HepG2 (cell line): ENCODE measurements at regions not wholly inside any gene's neighbourhood (a gene's known extent, or its start where the extent isn't known, plus 50 kb on each side); places are given as distances from the start of the nearest gene placed in this dataset.

Source experiments
- ATAC-seq: fragments of 200-7000 bp; cut with Tn5 transposase; 3 replicates; pipeline ENCODE4 v1.9.1; 2020; ENCODE audit warnings: mild to moderate bottlenecking, moderate library complexity
- BruUV-seq: library from RNA; stranded (reverse); fragments of 400-500 nt; replicated peaks from 2 replicates; lab custom pipeline; 2021; lab: Mats Ljungman, UMichigan
- CTCF ChIA-PET: fragments of 300-600 bp; formaldehyde crosslinking; extraction: SDS; loops from one replicate; lab custom pipeline; 2021; ENCODE audit warnings: low total read pairs, inconsistent platforms, low intra/inter-chr PET ratio; lab: Yijun Ruan, JAX
- POLR2A ChIA-PET: fragments of 350-600 bp; sonication (Branson Sonifier 250); formaldehyde crosslinking; loops from one replicate; lab custom pipeline; 2020; ENCODE audit warnings: antibody characterized with exemption, inconsistent platforms; lab: Yijun Ruan, JAX
- DNase-seq: peaks from one replicate; pipeline ENCODE4 v3.0.0-alpha.2; 2015; ENCODE audit warnings: low spot score
- FAIRE-seq: peaks from 3 replicates; lab custom pipeline; 2011; peaks lifted over from hg19 to GRCh38; lab: Jason Lieb, UNC
- H2AFZ ChIP-seq: one replicate; pipeline ENCODE4 v1.6.1; 2011; ENCODE audit warnings: low read length, inconsistent platforms
- H3K27ac ChIP-seq: fragments of 300-600 bp; 3 replicates; pipeline ENCODE4 v1.8.0; 2011; ENCODE audit warnings: mixed run types, mild to moderate bottlenecking, mixed read lengths, low read length, inconsistent platforms; ENCODE audit not compliant: insufficient read depth; ENCODE audit errors: extremely low read length
- H3K27me3 ChIP-seq, 2 experiments: fragments of 200-600 bp in 1 of 2; 2 replicates in 1 of 2; 3 replicates in 1 of 2; pipeline versions ENCODE4 v1.6.0 to v1.8.0; 2011; ENCODE audit warnings: low read length in 2 of 2, mild to moderate bottlenecking in 2 of 2, moderate library complexity in 2 of 2, inconsistent platforms in 1 of 2; ENCODE audit not compliant: insufficient read depth in 2 of 2, control insufficient read depth in 1 of 2
- H3K36me3 ChIP-seq, 2 experiments: fragments of 200-600 bp in 1 of 2; replicated peaks in 1 of 2; 2 replicates in 1 of 2; 3 replicates in 1 of 2; pipeline versions ENCODE4 v1.5.1 to v1.8.0; 2011; ENCODE audit warnings: low read length in 2 of 2, inconsistent platforms in 1 of 2; ENCODE audit not compliant: insufficient read depth in 2 of 2, control insufficient read depth in 1 of 2
- H3K4me1 ChIP-seq: 2 replicates; pipeline ENCODE4 v1.5.1; 2012; ENCODE audit warnings: low read length, inconsistent platforms; ENCODE audit not compliant: insufficient read depth
- H3K4me2 ChIP-seq: 2 replicates; pipeline ENCODE4 v1.6.0; 2011; ENCODE audit warnings: low read depth, low read length, inconsistent platforms
- H3K4me3 ChIP-seq, 3 experiments: fragments of 200-600 bp in 1 of 3; sonication (generic), shearing (Covaris generic) in 1 of 3; replicated peaks in 1 of 3; 2 replicates each; pipeline ENCODE4 v1.5.1; 2011 to 2016; ENCODE audit warnings: low read length in 3 of 3, inconsistent platforms in 2 of 3, low read depth in 2 of 3, mild to moderate bottlenecking in 2 of 3, control low read depth in 1 of 3, mixed read lengths in 1 of 3; ENCODE audit not compliant: insufficient read depth in 1 of 3
- H3K79me2 ChIP-seq: one replicate; pipeline ENCODE4 v1.6.1; 2011; ENCODE audit warnings: low read length, inconsistent platforms; ENCODE audit not compliant: insufficient read depth
- H3K9ac ChIP-seq: 2 replicates; pipeline ENCODE4 v1.6.0; 2011; ENCODE audit warnings: mild to moderate bottlenecking, low read depth, low read length, inconsistent platforms; ENCODE audit not compliant: insufficient read depth
- H3K9me3 ChIP-seq: 2 replicates; pipeline ENCODE4 v1.5.1; 2012; ENCODE audit warnings: mild to moderate bottlenecking, low read length
- H4K20me1 ChIP-seq: 2 replicates; pipeline ENCODE4 v1.6.0; 2011; ENCODE audit warnings: inconsistent platforms, mild to moderate bottlenecking, low read length, moderate library complexity; ENCODE audit not compliant: insufficient read depth
- BRCA1 ChIP-seq: sonication (generic); formaldehyde crosslinking; IDR thresholded peaks from 2 replicates; pipeline ENCODE4 v1.4.0; 2020; ENCODE audit warnings: missing genetic modification reagents
- CERS6 ChIP-seq: sonication (generic); formaldehyde crosslinking; IDR thresholded peaks from 2 replicates; pipeline ENCODE4 v1.5.0; 2020; ENCODE audit warnings: missing genetic modification reagents
- CREBL2 ChIP-seq: sonication (generic); formaldehyde crosslinking; IDR thresholded peaks from 2 replicates; pipeline ENCODE4 v1.8.1; 2023; ENCODE audit warnings: missing genetic modification reagents, mild to moderate bottlenecking, borderline replicate concordance
- GATA4 ChIP-seq: sonication (generic); IDR thresholded peaks from 2 replicates; pipeline ENCODE4 v1.6.1; 2016; ENCODE audit warnings: antibody characterized with exemption, low read depth, borderline replicate concordance
- HMG20A ChIP-seq: IDR thresholded peaks from 2 replicates; pipeline ENCODE4 v1.6.1; 2016; ENCODE audit warnings: borderline replicate concordance
- HNRNPLL ChIP-seq: fragments of 200-400 bp; formaldehyde crosslinking; IDR thresholded peaks from 2 replicates; pipeline ENCODE4 v1.6.1; 2017; ENCODE audit warnings: mild to moderate bottlenecking, low read depth, low read length; ENCODE audit not compliant: poor library complexity, severe bottlenecking
- HNRNPUL1 ChIP-seq: fragments of 200-400 bp; formaldehyde crosslinking; IDR thresholded peaks from 2 replicates; pipeline ENCODE4 v1.6.1; 2017; ENCODE audit warnings: low read depth, mild to moderate bottlenecking, low read length, moderate library complexity
- MBD4 ChIP-seq: IDR thresholded peaks from 2 replicates; pipeline ENCODE4 v1.6.1; 2012; ENCODE audit warnings: low read length, inconsistent platforms, borderline replicate concordance
- SPEN ChIP-seq: sonication (generic); formaldehyde crosslinking; IDR thresholded peaks from 2 replicates; pipeline ENCODE4 v1.5.1; 2020; ENCODE audit warnings: low read depth, mild to moderate bottlenecking, missing genetic modification reagents
- TBX3 ChIP-seq: fragments of 450-650 bp; IDR thresholded peaks from 2 replicates; pipeline ENCODE4 v1.6.1; 2017; ENCODE audit warnings: antibody characterized with exemption, mild to moderate bottlenecking, inconsistent platforms, borderline replicate concordance
- TOE1 ChIP-seq: sonication (generic); formaldehyde crosslinking; IDR thresholded peaks from 2 replicates; pipeline ENCODE4 v1.4.0; 2020; ENCODE audit warnings: mild to moderate bottlenecking, missing genetic modification reagents
- ZBTB20 ChIP-seq: sonication (generic); formaldehyde crosslinking; IDR thresholded peaks from 2 replicates; pipeline ENCODE4 v1.8.1; 2023; ENCODE audit warnings: missing genetic modification reagents, low read depth, mild to moderate bottlenecking, borderline replicate concordance
- ZNF18 ChIP-seq: sonication (generic); formaldehyde crosslinking; IDR thresholded peaks from 2 replicates; pipeline ENCODE4 v1.8.0; 2022; ENCODE audit warnings: mild to moderate bottlenecking, missing genetic modification reagents; ENCODE audit not compliant: insufficient replicate concordance
- ZNF432 ChIP-seq: sonication (generic); formaldehyde crosslinking; IDR thresholded peaks from 2 replicates; pipeline ENCODE4 v1.5.0; 2020; ENCODE audit warnings: missing genetic modification reagents, mild to moderate bottlenecking, borderline replicate concordance
- ZNF468 ChIP-seq: sonication (generic); formaldehyde crosslinking; IDR thresholded peaks from 2 replicates; pipeline ENCODE4 v1.8.0; 2022; ENCODE audit warnings: mild to moderate bottlenecking, moderate library complexity, missing genetic modification reagents
- ZNF605 ChIP-seq: sonication (generic); formaldehyde crosslinking; IDR thresholded peaks from 2 replicates; pipeline ENCODE4 v1.8.0; 2022; ENCODE audit warnings: mild to moderate bottlenecking, missing genetic modification reagents
- ZNF703 ChIP-seq: sonication (generic); formaldehyde crosslinking; IDR thresholded peaks from 2 replicates; pipeline ENCODE4 v1.5.1; 2020; ENCODE audit warnings: missing genetic modification reagents, mild to moderate bottlenecking, moderate library complexity, borderline replicate concordance
- ZNF792 ChIP-seq: IDR thresholded peaks from 2 replicates; pipeline ENCODE4 v1.6.1; 2016
- ZNF816 ChIP-seq: sonication (generic); formaldehyde crosslinking; IDR thresholded peaks from 2 replicates; pipeline ENCODE4 v1.8.0; 2022; ENCODE audit warnings: missing genetic modification reagents, mild to moderate bottlenecking, borderline replicate concordance
- in situ Hi-C: cut with HindIII; loops from 2 replicates; pipeline ENCODE4 v1.10.0; 2017; ENCODE audit warnings: low pct_unique_long_range_greater_than_20kb; ENCODE audit not compliant: extremely low pct_ligation_motif_present
- intact Hi-C: fragments of 100-400 bp; cut with micrococcal nuclease; formaldehyde crosslinking; loops from one replicate; pipeline ENCODE4 v1.10.0; 2022; ENCODE audit not compliant: unreplicated experiment
- TF ChIP-seq, protein P1 (sequence below): sonication (generic); formaldehyde crosslinking; IDR thresholded peaks from 2 replicates; pipeline ENCODE4 v1.4.0; 2020; ENCODE audit warnings: mild to moderate bottlenecking, low read depth, missing genetic modification reagents
- TF ChIP-seq, protein P2 (sequence below): sonication (generic); formaldehyde crosslinking; IDR thresholded peaks from 2 replicates; pipeline ENCODE4 v1.8.0; 2022; ENCODE audit warnings: mild to moderate bottlenecking, missing genetic modification reagents

- no peak for TF ChIP-seq ZNF18 (CRISPR knock-in tag)
- no peak for TF ChIP-seq ZBTB20 (CRISPR knock-in tag)
- no peak for TF ChIP-seq ZNF816
- no peak for TF ChIP-seq SPEN (CRISPR knock-in tag)
- TF ChIP-seq ZNF703 (CRISPR knock-in tag), result no peak
- TF ChIP-seq CERS6 (CRISPR knock-in tag), result no peak
- TF ChIP-seq ZNF468 (CRISPR knock-in tag), result no peak
- no peak for TF ChIP-seq BRCA1 (CRISPR knock-in tag)
- TF ChIP-seq, all 625 proteins: peak for 0
Observed at GRCh38 chr2:180196419-180196977, 189.4 kb upstream of the CWC22 start (continued).

DNA sequence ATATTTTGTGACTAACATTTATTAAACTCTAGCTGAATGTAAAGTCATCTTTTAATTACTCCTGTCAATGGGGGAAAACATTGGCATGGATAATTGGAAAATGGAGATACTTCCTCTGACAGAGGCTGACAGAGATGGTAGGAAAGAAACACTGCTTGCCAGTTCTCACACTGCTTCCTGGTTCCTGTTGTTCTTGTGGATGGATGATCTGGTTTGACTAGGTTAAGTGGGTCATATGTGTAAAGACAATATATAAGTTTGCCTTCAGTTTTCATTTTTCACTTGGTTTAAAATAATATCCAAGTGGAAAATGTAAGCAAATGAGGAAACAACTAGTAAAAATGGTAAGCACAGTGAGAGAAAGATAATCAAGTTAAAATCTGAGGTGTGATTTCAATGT is 188.8 kb upstream of the CWC22 start:
- Histone ChIP-seq H3K4me2 (no peak overlapping the region), H3K27me3 (peaks cover 0 to 5% of the 10 kb centered on the region in 2 experiments; a peak in 1 of 5 replicates), H3K9me3 (no peaks in the 10 kb centered on the region), H3K79me2 (no peaks in the 10 kb centered on the region), H3K9ac (no peak overlapping the region), H3K4me1 (no peaks in the 10 kb centered on the region), H3K4me3 (no peak overlapping the region), H3K27ac (no peak overlapping the region), H2AFZ (no peak overlapping the region), H3K36me3 (no peaks in the 10 kb centered on the region), H4K20me1 (no peaks in the 10 kb centered on the region)
- CTCF ChIA-PET, result no interaction called here
- FAIRE-seq (no peak), ATAC-seq (no peak), DNase-seq (no peak)
- intact Hi-C loops (no loop called here), in situ Hi-C loops (no loop called here)
- POLR2A ChIA-PET, result no interaction called here
- BruUV-seq, result no TSS peak
- TF ChIP-seq ZNF605 (CRISPR knock-in tag), result no peak
- TF ChIP-seq HMG20A (CRISPR knock-in tag), result no peak
- TF ChIP-seq, protein P1, sequence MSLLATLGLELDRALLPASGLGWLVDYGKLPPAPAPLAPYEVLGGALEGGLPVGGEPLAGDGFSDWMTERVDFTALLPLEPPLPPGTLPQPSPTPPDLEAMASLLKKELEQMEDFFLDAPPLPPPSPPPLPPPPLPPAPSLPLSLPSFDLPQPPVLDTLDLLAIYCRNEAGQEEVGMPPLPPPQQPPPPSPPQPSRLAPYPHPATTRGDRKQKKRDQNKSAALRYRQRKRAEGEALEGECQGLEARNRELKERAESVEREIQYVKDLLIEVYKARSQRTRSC (CRISPR knock-in tag), result no peak
- TF ChIP-seq HNRNPLL, result no peak
- TF ChIP-seq CREBL2, result no peak
- no peak for TF ChIP-seq ZNF792 (CRISPR knock-in tag)
- TF ChIP-seq, protein P2, sequence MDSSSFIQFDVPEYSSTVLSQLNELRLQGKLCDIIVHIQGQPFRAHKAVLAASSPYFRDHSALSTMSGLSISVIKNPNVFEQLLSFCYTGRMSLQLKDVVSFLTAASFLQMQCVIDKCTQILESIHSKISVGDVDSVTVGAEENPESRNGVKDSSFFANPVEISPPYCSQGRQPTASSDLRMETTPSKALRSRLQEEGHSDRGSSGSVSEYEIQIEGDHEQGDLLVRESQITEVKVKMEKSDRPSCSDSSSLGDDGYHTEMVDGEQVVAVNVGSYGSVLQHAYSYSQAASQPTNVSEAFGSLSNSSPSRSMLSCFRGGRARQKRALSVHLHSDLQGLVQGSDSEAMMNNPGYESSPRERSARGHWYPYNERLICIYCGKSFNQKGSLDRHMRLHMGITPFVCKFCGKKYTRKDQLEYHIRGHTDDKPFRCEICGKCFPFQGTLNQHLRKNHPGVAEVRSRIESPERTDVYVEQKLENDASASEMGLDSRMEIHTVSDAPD (CRISPR knock-in tag), result no peak
- no peak for TF ChIP-seq GATA4
- TF ChIP-seq TBX3, result no peak
- TF ChIP-seq TOE1, result no peak
- TF ChIP-seq ZNF432 (CRISPR knock-in tag), result no peak
- TF ChIP-seq MBD4, result no peak
- TF ChIP-seq HNRNPUL1, result no peak
